HEK293 (cell line): ENCODE measurements at regions not wholly inside any gene's neighbourhood (a gene's known extent, or its start where the extent isn't known, plus 50 kb on each side); places are given as distances from the start of the nearest gene placed in this dataset.

Experiments
- SP2 ChIP-seq: fragments of 450-650 bp; formaldehyde crosslinking; IDR thresholded peaks from 2 replicates; pipeline ENCODE4 v1.5.1; 2016; ENCODE audit warnings: missing biosample characterization, missing genetic modification characterization
- ZNF341 ChIP-seq: fragments of 450-650 bp; formaldehyde crosslinking; IDR thresholded peaks from 2 replicates; pipeline ENCODE4; 2016; ENCODE audit warnings: low read depth, missing biosample characterization, missing genetic modification characterization
- TF ChIP-seq, protein P1 (sequence below): fragments of 450-650 bp; formaldehyde crosslinking; IDR thresholded peaks from 2 replicates; pipeline ENCODE4 v1.5.1; 2016; ENCODE audit warnings: missing biosample characterization, missing genetic modification characterization

DNA sequence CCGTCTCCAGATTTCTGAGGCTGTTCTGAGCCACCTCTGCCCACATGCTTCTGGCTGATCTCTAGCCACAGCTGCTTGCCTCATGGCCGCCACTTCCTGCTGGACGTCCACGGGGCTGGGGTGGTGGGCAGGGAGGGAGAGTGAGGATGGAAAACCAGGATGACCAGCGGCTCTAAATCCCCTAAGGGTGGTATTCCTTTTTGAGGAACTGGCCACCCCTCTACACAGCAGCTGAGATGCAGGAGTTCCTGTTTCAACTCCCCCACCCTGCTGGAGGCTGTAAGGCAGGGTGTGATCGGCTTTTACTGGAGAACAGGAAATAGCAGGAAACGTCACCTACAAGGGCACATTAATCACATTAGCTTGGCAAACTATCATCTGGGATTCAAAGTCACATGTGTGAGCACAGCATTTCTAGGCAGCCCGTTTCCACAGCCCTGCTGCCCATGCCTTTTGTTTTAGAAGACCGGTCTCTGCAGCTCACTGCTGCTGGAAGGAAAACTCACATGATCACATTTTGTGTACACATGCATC is 181.6 kb upstream of the ECI2 start:
- TF ChIP-seq ZNF341 (tag by site-specific recombination): no peak
- TF ChIP-seq, protein P1, sequence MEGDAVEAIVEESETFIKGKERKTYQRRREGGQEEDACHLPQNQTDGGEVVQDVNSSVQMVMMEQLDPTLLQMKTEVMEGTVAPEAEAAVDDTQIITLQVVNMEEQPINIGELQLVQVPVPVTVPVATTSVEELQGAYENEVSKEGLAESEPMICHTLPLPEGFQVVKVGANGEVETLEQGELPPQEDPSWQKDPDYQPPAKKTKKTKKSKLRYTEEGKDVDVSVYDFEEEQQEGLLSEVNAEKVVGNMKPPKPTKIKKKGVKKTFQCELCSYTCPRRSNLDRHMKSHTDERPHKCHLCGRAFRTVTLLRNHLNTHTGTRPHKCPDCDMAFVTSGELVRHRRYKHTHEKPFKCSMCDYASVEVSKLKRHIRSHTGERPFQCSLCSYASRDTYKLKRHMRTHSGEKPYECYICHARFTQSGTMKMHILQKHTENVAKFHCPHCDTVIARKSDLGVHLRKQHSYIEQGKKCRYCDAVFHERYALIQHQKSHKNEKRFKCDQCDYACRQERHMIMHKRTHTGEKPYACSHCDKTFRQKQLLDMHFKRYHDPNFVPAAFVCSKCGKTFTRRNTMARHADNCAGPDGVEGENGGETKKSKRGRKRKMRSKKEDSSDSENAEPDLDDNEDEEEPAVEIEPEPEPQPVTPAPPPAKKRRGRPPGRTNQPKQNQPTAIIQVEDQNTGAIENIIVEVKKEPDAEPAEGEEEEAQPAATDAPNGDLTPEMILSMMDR (tag by site-specific recombination): no peak
- no peak for TF ChIP-seq SP2 (tag by site-specific recombination)
